OCI-LY7 (cell line): ENCODE measurements at regions not wholly inside any gene's neighbourhood (a gene's known extent, or its start where the extent isn't known, plus 50 kb on each side); places are given as distances from the start of the nearest gene placed in this dataset.

Experiments
- BruUV-seq: library from RNA; stranded (reverse); fragments of 400-500 nt; replicated peaks from 2 replicates; lab custom pipeline; 2021; lab: Mats Ljungman, UMichigan
- CTCF ChIA-PET: fragments of 300-600 bp; sonication (Branson Sonifier 250); formaldehyde crosslinking; loops from one replicate; lab custom pipeline; 2022; ENCODE audit warnings: antibody characterized with exemption; ENCODE audit not compliant: unreplicated experiment; lab: Charles Lee
- POLR2A ChIA-PET: fragments of 300-600 bp; sonication (Branson Sonifier 250); formaldehyde crosslinking; loops from one replicate; lab custom pipeline; 2022; ENCODE audit warnings: antibody characterized with exemption; lab: Charles Lee
- DNase-seq: peaks from one replicate; pipeline ENCODE4 v3.0.0-alpha.2; 2015; ENCODE audit warnings: low spot score
- H2AFZ ChIP-seq: fragments of 200-600 bp; sonication (generic), shearing (Covaris generic); 2 replicates; pipeline ENCODE4 v1.6.1; 2014; ENCODE audit warnings: mild to moderate bottlenecking, antibody characterized with exemption, low read length, moderate library complexity
- H3K27ac ChIP-seq: fragments of 200-600 bp; sonication (generic); 2 replicates; pipeline ENCODE4 v1.5.1; 2014; ENCODE audit warnings: mixed run types, low read depth, mild to moderate bottlenecking, moderate library complexity, low read length, inconsistent platforms; ENCODE audit not compliant: poor library complexity, severe bottlenecking
- H3K36me3 ChIP-seq: fragments of 200-600 bp; sonication (generic); 2 replicates; pipeline ENCODE4 v1.6.1; 2014; ENCODE audit warnings: mild to moderate bottlenecking, antibody characterized with exemption, low read length, moderate library complexity, mixed read lengths; ENCODE audit not compliant: insufficient read depth
- H3K4me1 ChIP-seq: fragments of 200-600 bp; sonication (generic); 2 replicates; pipeline ENCODE4 v1.5.1; 2014; ENCODE audit warnings: mild to moderate bottlenecking, low read length; ENCODE audit not compliant: insufficient read depth, poor library complexity, severe bottlenecking
- H3K4me2 ChIP-seq: fragments of 200-600 bp; sonication (generic); 2 replicates; pipeline ENCODE4 v1.6.1; 2014; ENCODE audit warnings: mild to moderate bottlenecking, low read length
- H3K4me3 ChIP-seq: fragments of 200-600 bp; sonication (generic); 2 replicates; pipeline ENCODE4 v1.5.1; 2014; ENCODE audit warnings: mild to moderate bottlenecking, low read depth, low read length; ENCODE audit not compliant: poor library complexity, severe bottlenecking
- H3K79me2 ChIP-seq: fragments of 200-600 bp; sonication (generic); 2 replicates; pipeline ENCODE4 v1.6.1; 2016; ENCODE audit warnings: low read depth, mild to moderate bottlenecking, low read length, moderate library complexity, mixed read lengths; ENCODE audit not compliant: insufficient read depth
- H3K9me2 ChIP-seq: fragments of 200-600 bp; sonication (generic); 2 replicates; pipeline ENCODE4 v1.6.1; 2016; ENCODE audit warnings: mild to moderate bottlenecking, low read length, mixed read lengths; ENCODE audit not compliant: insufficient read depth
- H3K9me3 ChIP-seq: fragments of 200-600 bp; sonication (generic); 2 replicates; pipeline ENCODE4 v1.6.1; 2014; ENCODE audit warnings: mild to moderate bottlenecking, mixed run types, low read length, mixed read lengths
- H4K20me1 ChIP-seq: fragments of 200-600 bp; sonication (generic); 2 replicates; pipeline ENCODE4 v1.6.1; 2014; ENCODE audit warnings: mild to moderate bottlenecking, antibody characterized with exemption, low read length, moderate library complexity, mixed read lengths; ENCODE audit not compliant: insufficient read depth
- EZH2phosphoT487 ChIP-seq: fragments of 200-600 bp; sonication (generic); IDR thresholded peaks from 2 replicates; pipeline ENCODE4 v1.6.1; 2018; ENCODE audit warnings: low read depth, borderline replicate concordance, mild to moderate bottlenecking, mixed run types, antibody characterized with exemption, low read length, moderate library complexity, mixed read lengths
- intact Hi-C: fragments of 100-400 bp; cut with micrococcal nuclease; formaldehyde crosslinking; loops from one replicate; pipeline ENCODE4 v1.10.0; 2022; ENCODE audit not compliant: unreplicated experiment
- TF ChIP-seq, protein P1 (sequence below): fragments of 200-600 bp; sonication (generic); conservative IDR thresholded peaks from 2 replicates; pipeline ENCODE4 v1.5.1; 2014; ENCODE audit warnings: mild to moderate bottlenecking, antibody characterized with exemption, low read length, moderate library complexity, mixed read lengths

- Histone ChIP-seq H2AFZ (0 out of 2 replicates have a peak overlapping the region, but pooled peaks have one; percentile 10), H3K4me1 (peaks cover 39% of the 10 kb centered on the region), H3K9me3 (no peaks in the 10 kb centered on the region), H3K9me2 (no peaks in the 10 kb centered on the region), H3K27ac (no peak overlapping the region), H3K36me3 (no peaks in the 10 kb centered on the region), H3K79me2 (no peaks in the 10 kb centered on the region), H3K4me2 (no peak overlapping the region), H4K20me1 (no peaks in the 10 kb centered on the region), H3K4me3 (no peak overlapping the region)
- BruUV-seq, result no TSS peak
- intact Hi-C loops, result no loop called here
- ChIA-PET CTCF (no interaction called here), POLR2A (no interaction called here)
- TF ChIP-seq EZH2phosphoT487, result no peak
- TF ChIP-seq, protein P1, sequence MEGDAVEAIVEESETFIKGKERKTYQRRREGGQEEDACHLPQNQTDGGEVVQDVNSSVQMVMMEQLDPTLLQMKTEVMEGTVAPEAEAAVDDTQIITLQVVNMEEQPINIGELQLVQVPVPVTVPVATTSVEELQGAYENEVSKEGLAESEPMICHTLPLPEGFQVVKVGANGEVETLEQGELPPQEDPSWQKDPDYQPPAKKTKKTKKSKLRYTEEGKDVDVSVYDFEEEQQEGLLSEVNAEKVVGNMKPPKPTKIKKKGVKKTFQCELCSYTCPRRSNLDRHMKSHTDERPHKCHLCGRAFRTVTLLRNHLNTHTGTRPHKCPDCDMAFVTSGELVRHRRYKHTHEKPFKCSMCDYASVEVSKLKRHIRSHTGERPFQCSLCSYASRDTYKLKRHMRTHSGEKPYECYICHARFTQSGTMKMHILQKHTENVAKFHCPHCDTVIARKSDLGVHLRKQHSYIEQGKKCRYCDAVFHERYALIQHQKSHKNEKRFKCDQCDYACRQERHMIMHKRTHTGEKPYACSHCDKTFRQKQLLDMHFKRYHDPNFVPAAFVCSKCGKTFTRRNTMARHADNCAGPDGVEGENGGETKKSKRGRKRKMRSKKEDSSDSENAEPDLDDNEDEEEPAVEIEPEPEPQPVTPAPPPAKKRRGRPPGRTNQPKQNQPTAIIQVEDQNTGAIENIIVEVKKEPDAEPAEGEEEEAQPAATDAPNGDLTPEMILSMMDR, result no peak
- DNase-seq, result no peak
These were observed 527.7 kb downstream of the SOX11 start for GRCh38 chr2:6219906-6220305.

- Histone ChIP-seq H3K79me2 (no peaks in the 10 kb centered on the region), H3K4me1 (peaks cover 33% of the 10 kb centered on the region), H3K4me3 (no peak overlapping the region), H3K9me2 (no peaks in the 10 kb centered on the region), H3K4me2 (no peak overlapping the region), H3K36me3 (no peaks in the 10 kb centered on the region), H3K9me3 (no peaks in the 10 kb centered on the region), H4K20me1 (no peaks in the 10 kb centered on the region), H3K27ac (no peak overlapping the region), H2AFZ (peak overlapping the region; percentile 83; the same call in 1 of the 2 replicates)
- POLR2A ChIA-PET, result interaction anchor here (1.1 to 2.1 kb wide), 5 partner anchors 10 to 125 kb away, joined by 3 to 10 read pairs (median 3); no protein-coding TSS in a partner anchor
- no peak for TF ChIP-seq EZH2phosphoT487
- TF ChIP-seq, protein P1, result no peak
- CTCF ChIA-PET, result no interaction called here
- intact Hi-C loops, result no loop called here
- no TSS peak for BruUV-seq
- DNase-seq, result no peak
These were observed 530.1 kb downstream of the SOX11 start for GRCh38 chr2:6222296-6222695.

- DNase-seq, result peak; percentile 83
- Histone ChIP-seq H3K79me2 (no peaks in the 10 kb centered on the region), H3K4me3 (peak overlapping the region; percentile 37), H3K4me2 (peak overlapping the region; percentile 72), H3K4me1 (peaks cover 33% of the 10 kb centered on the region), H3K9me3 (no peaks in the 10 kb centered on the region), H3K36me3 (no peaks in the 10 kb centered on the region), H3K9me2 (no peaks in the 10 kb centered on the region), H2AFZ (peak overlapping the region; percentile 93), H4K20me1 (no peaks in the 10 kb centered on the region), H3K27ac (peak overlapping the region; percentile 61)
- CTCF ChIA-PET, result no interaction called here
- TF ChIP-seq, protein P1, result no peak
- TF ChIP-seq EZH2phosphoT487, result no peak
- intact Hi-C loops, result loop anchor here (2.0 kb wide), 1 partner anchor 119 kb away; no protein-coding TSS in a partner anchor
- BruUV-seq, result no TSS peak
- POLR2A ChIA-PET, result interaction anchor here (0.9 to 2.1 kb wide), 5 partner anchors 10 to 116 kb away, joined by 3 to 10 read pairs (median 4); no protein-coding TSS in a partner anchor
These were observed 532.1 kb downstream of the SOX11 start for GRCh38 chr2:6224267-6224666.
